A549 (cell line): ENCODE measurements at regions not wholly inside any gene's neighbourhood (a gene's known extent, or its start where the extent isn't known, plus 50 kb on each side); places are given as distances from the start of the nearest gene placed in this dataset.

Experiments
- ATAC-seq, 2 experiments: fragments of 200-7000 bp in 1 of 2; fragments of >200 bp in 1 of 2; cut with Nextera tagmentation in 1 of 2; cut with Tn5 transposase in 1 of 2; 3 replicates each; pipeline versions ENCODE4 v1.8.0 to v1.9.1; 2018 to 2020; ENCODE audit warnings: mild to moderate bottlenecking in 1 of 2, moderate library complexity in 1 of 2
- CTCF ChIA-PET: fragments of 300-600 bp; sonication (Branson Sonifier 250); formaldehyde crosslinking; extraction: SDS; loops from one replicate; lab custom pipeline; 2021; ENCODE audit warnings: antibody characterized with exemption, inconsistent platforms; lab: Yijun Ruan, JAX
- POLR2A ChIA-PET: fragments of 350-600 bp; formaldehyde crosslinking; extraction: SDS; loops from one replicate; lab custom pipeline; 2021; ENCODE audit warnings: antibody characterized with exemption, inconsistent platforms; lab: Yijun Ruan, JAX
- DNase-seq, 2 experiments: peaks; one replicate each; pipeline versions ENCODE4 v3.0.0 to v3.0.0-alpha.2; 2011 to 2016; ENCODE audit warnings: low read depth in 1 of 2, low spot score in 1 of 2
- FAIRE-seq: peaks from 2 replicates; lab custom pipeline; 2011; peaks lifted over from hg19 to GRCh38; lab: Jason Lieb, UNC
- H3K27ac ChIP-seq, 2 experiments: fragments of >200 bp; sonication (Bioruptor Twin); formaldehyde crosslinking; 3 replicates each; pipeline ENCODE4 v1.5.1; 2016 to 2017
- H3K4me1 ChIP-seq: fragments of >200 bp; sonication (Bioruptor Twin); formaldehyde crosslinking; 3 replicates; pipeline ENCODE4 v1.6.1; 2016
- H3K4me2 ChIP-seq: fragments of >200 bp; sonication (Bioruptor Twin); formaldehyde crosslinking; 3 replicates; pipeline ENCODE4 v1.6.1; 2016
- H3K4me3 ChIP-seq: fragments of >200 bp; sonication (Bioruptor Twin); formaldehyde crosslinking; 3 replicates; pipeline ENCODE4 v1.5.1; 2016
- H3K9me3 ChIP-seq: fragments of >200 bp; sonication (Bioruptor Twin); formaldehyde crosslinking; 3 replicates; pipeline ENCODE4 v1.6.1; 2016
- BHLHE40 ChIP-seq: IDR thresholded peaks from 2 replicates; pipeline ENCODE4 v1.6.1; 2012; ENCODE audit warnings: low read depth, low read length, inconsistent platforms
- E2F6 ChIP-seq: IDR thresholded peaks from 2 replicates; pipeline ENCODE4 v1.6.1; 2012; ENCODE audit warnings: low read depth, borderline replicate concordance
- EHF ChIP-seq: fragments of 250-450 bp; sonication (Bioruptor Pico); IDR thresholded peaks from 2 replicates; pipeline ENCODE4 v1.5.0; 2020; ENCODE audit warnings: mild to moderate bottlenecking
- ELK1 ChIP-seq: fragments of 150-350 bp; IDR thresholded peaks from 2 replicates; pipeline ENCODE4 v1.6.1; 2014; ENCODE audit warnings: low read depth, mild to moderate bottlenecking, low read length
- EP300 ChIP-seq, 2 experiments: fragments of >200 bp; sonication (Bioruptor Twin); formaldehyde crosslinking; IDR thresholded peaks; 2 replicates in 1 of 2; 3 replicates in 1 of 2; pipeline ENCODE4 v1.6.1; 2016 to 2017
- ESRRA ChIP-seq: fragments of 150-350 bp; IDR thresholded peaks from 2 replicates; pipeline ENCODE4 v1.6.1; 2014; ENCODE audit warnings: mild to moderate bottlenecking, low read length, borderline replicate concordance
- FOSB ChIP-seq: fragments of 250-450 bp; sonication (Bioruptor Pico); IDR thresholded peaks from 2 replicates; pipeline ENCODE4 v1.5.0; 2020; ENCODE audit warnings: mild to moderate bottlenecking, moderate library complexity
- FOSL2 ChIP-seq, 2 experiments: fragments of 450-650 bp in 1 of 2; fragments of >200 bp in 1 of 2; sonication (Bioruptor Twin) in 1 of 2; formaldehyde crosslinking; IDR thresholded peaks; 2 replicates each; pipeline versions ENCODE4 v1.5.0 to v1.6.1; 2016 to 2020; ENCODE audit warnings: mild to moderate bottlenecking in 1 of 2, moderate library complexity in 1 of 2
- FOXS1 ChIP-seq: fragments of 250-450 bp; sonication (Bioruptor Pico); IDR thresholded peaks from 2 replicates; pipeline ENCODE4 v1.5.0; 2020; ENCODE audit warnings: mild to moderate bottlenecking, moderate library complexity
- GATA3 ChIP-seq: IDR thresholded peaks from 2 replicates; pipeline ENCODE4 v1.6.1; 2012; ENCODE audit warnings: borderline replicate concordance
- HDAC2 ChIP-seq: fragments of 200-600 bp; sonication (generic); IDR thresholded peaks from 2 replicates; pipeline ENCODE4 v1.6.1; 2016
- HOXA7 ChIP-seq: fragments of 250-450 bp; sonication (Bioruptor Pico); IDR thresholded peaks from 2 replicates; pipeline ENCODE4 v1.5.0; 2020; ENCODE audit warnings: mild to moderate bottlenecking, moderate library complexity
- HOXB5 ChIP-seq: fragments of 250-450 bp; sonication (Bioruptor Pico); IDR thresholded peaks from 2 replicates; pipeline ENCODE4 v1.5.0; 2020; ENCODE audit warnings: mild to moderate bottlenecking, moderate library complexity
- KDM1A ChIP-seq: fragments of 200-600 bp; sonication (generic); IDR thresholded peaks from 2 replicates; pipeline ENCODE4 v1.6.1; 2016; ENCODE audit warnings: low read depth, mild to moderate bottlenecking
- MAZ ChIP-seq: fragments of 150-350 bp; IDR thresholded peaks from 2 replicates; pipeline ENCODE4 v1.6.1; 2014; ENCODE audit warnings: antibody characterized with exemption, low read depth, low read length, borderline replicate concordance
- NFE2L2 ChIP-seq: fragments of 150-350 bp; conservative IDR thresholded peaks from 2 replicates; pipeline ENCODE4 v1.6.1; 2014; ENCODE audit warnings: low read length
- PHF8 ChIP-seq: fragments of 200-600 bp; sonication (generic); IDR thresholded peaks from 2 replicates; pipeline ENCODE4 v1.6.1; 2016; ENCODE audit warnings: low read depth, mild to moderate bottlenecking, antibody characterized with exemption, moderate library complexity, borderline replicate concordance
- RARB ChIP-seq: fragments of 250-450 bp; sonication (Bioruptor Pico); IDR thresholded peaks from 2 replicates; pipeline ENCODE4 v1.8.0; 2021; ENCODE audit warnings: mild to moderate bottlenecking, moderate library complexity
- RCOR1 ChIP-seq: fragments of 150-350 bp; IDR thresholded peaks from 2 replicates; pipeline ENCODE4 v1.6.1; 2014; ENCODE audit warnings: antibody characterized with exemption, low read length, low read depth
- REST ChIP-seq: fragments of 200-600 bp; sonication (generic); IDR thresholded peaks from 2 replicates; pipeline ENCODE4 v1.6.1; 2016; ENCODE audit warnings: antibody characterized with exemption, mild to moderate bottlenecking, moderate library complexity
- RFX5 ChIP-seq: fragments of 450-650 bp; IDR thresholded peaks from 2 replicates; pipeline ENCODE4 v1.7.1; 2014; ENCODE audit warnings: antibody characterized with exemption, mild to moderate bottlenecking, moderate library complexity
- TFCP2L1 ChIP-seq: fragments of 250-450 bp; sonication (Bioruptor Pico); IDR thresholded peaks from 2 replicates; pipeline ENCODE4 v1.5.0; 2021; ENCODE audit warnings: mild to moderate bottlenecking
- TP53 ChIP-seq: fragments of 250-450 bp; sonication (Bioruptor Pico); IDR thresholded peaks from 2 replicates; pipeline ENCODE4 v1.5.0; 2021; ENCODE audit warnings: mild to moderate bottlenecking, moderate library complexity
- ZC3H11A ChIP-seq: fragments of 450-650 bp; IDR thresholded peaks from 2 replicates; pipeline ENCODE4 v1.6.1; 2014; ENCODE audit warnings: antibody characterized with exemption, mild to moderate bottlenecking
- ZFP36 ChIP-seq: fragments of 450-650 bp; IDR thresholded peaks from 2 replicates; pipeline ENCODE4 v1.6.1; 2014; ENCODE audit warnings: borderline replicate concordance; ENCODE audit not compliant: partially characterized antibody
- WGBS: methylation state at CpG from one replicate; pipeline ENCODE4 v1.1.6; 2017; ENCODE audit errors: missing lambda C conversion rate; 5-methylcytosine and 5-hydroxymethylcytosine counted together

GRCh38 chr4:108247387-108248049 lies 78.8 kb upstream of the LEF1 start:
- no peak overlapping the region for H3K27ac ChIP-seq
- FAIRE-seq (no peak), DNase-seq (no peak), ATAC-seq (no peak)
- WGBS = 0% methylated on average over 3 of the region's 3 CpGs
- ChIA-PET POLR2A (no interaction called here), CTCF (interaction anchor here (0.5 kb wide), 1 partner anchor 27 kb away, joined by 3 read pairs; no protein-coding TSS in a partner anchor)
- no peaks in the 10 kb centered on the region for H3K4me1 ChIP-seq
- no peaks in the 10 kb centered on the region for H3K9me3 ChIP-seq
- no peak overlapping the region for H3K4me3 ChIP-seq
- H3K4me2 ChIP-seq = no peak overlapping the region
- TF ChIP-seq REST (no peak), FOSB (CRISPR knock-in tag) (no peak)

GRCh38 chr4:108244606-108245005 lies 75.9 kb upstream of the LEF1 start:
- ChIA-PET POLR2A (no interaction called here), CTCF (no interaction called here)
- no peak overlapping the region for H3K27ac ChIP-seq
- no peak for ATAC-seq
- no peaks in the 10 kb centered on the region for H3K9me3 ChIP-seq
- no peak for FAIRE-seq
- no peak for DNase-seq
- no peak overlapping the region for H3K4me3 ChIP-seq
- no peak overlapping the region for H3K4me2 ChIP-seq
- H3K4me1 ChIP-seq = no peaks in the 10 kb centered on the region
- 3% methylated on average over 2 of the region's 2 CpGs for WGBS
- TF ChIP-seq RCOR1 = no peak
- no peak for TF ChIP-seq HOXB5 (CRISPR knock-in tag)
- no peak for TF ChIP-seq TP53 (CRISPR knock-in tag)
- TF ChIP-seq ZFP36 = no peak
- no peak for TF ChIP-seq FOXS1 (CRISPR knock-in tag)
- TF ChIP-seq PHF8 = no peak
- TF ChIP-seq TFCP2L1 (CRISPR knock-in tag) = no peak

GRCh38 chr4:108240366-108240765 lies 71.6 kb upstream of the LEF1 start:
- no peaks in the 10 kb centered on the region for H3K9me3 ChIP-seq
- FAIRE-seq = no peak
- ChIA-PET CTCF (interaction anchor here (0.8 kb wide), 1 partner anchor 966 kb away, joined by 3 read pairs; no protein-coding TSS in a partner anchor), POLR2A (no interaction called here)
- TF ChIP-seq KDM1A (no peak), ZC3H11A (no peak), HOXA7 (no peak), RFX5 (no peak), FOSL2 (IDR thresholded peaks at IDR 0.05) (no peak), FOSL2 (CRISPR knock-in tag; IDR thresholded peaks at IDR 0.05) (no peak), ELK1 (no peak), EHF (CRISPR knock-in tag) (no peak), E2F6 (no peak), RARB (CRISPR knock-in tag) (no peak), GATA3 (no peak), RCOR1 (no peak), PHF8 (no peak), BHLHE40 (no peak), HDAC2 (no peak), MAZ (no peak), NFE2L2 (no peak), ESRRA (no peak), ZFP36 (no peak), EP300 (IDR thresholded peaks at IDR 0.05) (no peak), TFCP2L1 (CRISPR knock-in tag) (no peak)
- ATAC-seq = no peak
- H3K4me3 ChIP-seq = no peak overlapping the region
- H3K27ac ChIP-seq = no peak overlapping the region
- H3K4me1 ChIP-seq = no peaks in the 10 kb centered on the region
- DNase-seq = no peak
- no peak overlapping the region for H3K4me2 ChIP-seq
